ENCODE measurements at regions not wholly inside any gene's neighbourhood (a gene's known extent, or its start where the extent isn't known, plus 50 kb on each side); places are given as distances from the start of the nearest gene placed in this dataset.

DNA sequence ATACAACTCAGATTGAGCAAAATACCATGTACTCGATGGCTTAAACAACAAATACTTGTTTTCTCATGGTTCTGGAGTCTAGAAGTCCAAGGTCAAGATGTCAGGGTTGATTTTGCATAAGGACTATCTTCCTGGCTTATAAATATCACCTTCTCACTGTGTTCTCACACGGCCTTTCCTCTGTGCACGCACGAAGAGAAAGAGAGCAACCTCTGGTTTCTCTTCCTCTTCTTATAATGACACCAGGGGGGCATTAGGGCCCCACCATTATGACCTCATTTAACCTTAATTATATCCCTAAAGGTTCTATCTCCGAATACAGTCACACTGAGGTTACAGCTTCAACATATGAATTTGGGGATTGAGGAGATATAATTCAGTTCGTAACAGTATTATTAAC, 504.0 kb downstream of the MAGEE1 start:
- Mint-ChIP-seq H3K27ac (no peak overlapping the region), H3K9me3 (ENCODE audit: low read depth) (peaks cover 44% of the 10 kb centered on the region), H3K4me1 (ENCODE audit: low read depth) (no peaks in the 10 kb centered on the region), H3K27me3 (no peaks in the 10 kb centered on the region), H3K4me3 (ENCODE audit: low read depth) (no peak overlapping the region), H3K36me3 (ENCODE audit: insufficient read depth) (no peaks in the 10 kb centered on the region)
- TF ChIP-seq, protein P1, sequence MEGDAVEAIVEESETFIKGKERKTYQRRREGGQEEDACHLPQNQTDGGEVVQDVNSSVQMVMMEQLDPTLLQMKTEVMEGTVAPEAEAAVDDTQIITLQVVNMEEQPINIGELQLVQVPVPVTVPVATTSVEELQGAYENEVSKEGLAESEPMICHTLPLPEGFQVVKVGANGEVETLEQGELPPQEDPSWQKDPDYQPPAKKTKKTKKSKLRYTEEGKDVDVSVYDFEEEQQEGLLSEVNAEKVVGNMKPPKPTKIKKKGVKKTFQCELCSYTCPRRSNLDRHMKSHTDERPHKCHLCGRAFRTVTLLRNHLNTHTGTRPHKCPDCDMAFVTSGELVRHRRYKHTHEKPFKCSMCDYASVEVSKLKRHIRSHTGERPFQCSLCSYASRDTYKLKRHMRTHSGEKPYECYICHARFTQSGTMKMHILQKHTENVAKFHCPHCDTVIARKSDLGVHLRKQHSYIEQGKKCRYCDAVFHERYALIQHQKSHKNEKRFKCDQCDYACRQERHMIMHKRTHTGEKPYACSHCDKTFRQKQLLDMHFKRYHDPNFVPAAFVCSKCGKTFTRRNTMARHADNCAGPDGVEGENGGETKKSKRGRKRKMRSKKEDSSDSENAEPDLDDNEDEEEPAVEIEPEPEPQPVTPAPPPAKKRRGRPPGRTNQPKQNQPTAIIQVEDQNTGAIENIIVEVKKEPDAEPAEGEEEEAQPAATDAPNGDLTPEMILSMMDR (IDR thresholded peaks at IDR 0.05; ENCODE audit: unreplicated experiment): no peak
- DNase-seq (ENCODE audit: low spot score, unreplicated experiment): no peak

DNA sequence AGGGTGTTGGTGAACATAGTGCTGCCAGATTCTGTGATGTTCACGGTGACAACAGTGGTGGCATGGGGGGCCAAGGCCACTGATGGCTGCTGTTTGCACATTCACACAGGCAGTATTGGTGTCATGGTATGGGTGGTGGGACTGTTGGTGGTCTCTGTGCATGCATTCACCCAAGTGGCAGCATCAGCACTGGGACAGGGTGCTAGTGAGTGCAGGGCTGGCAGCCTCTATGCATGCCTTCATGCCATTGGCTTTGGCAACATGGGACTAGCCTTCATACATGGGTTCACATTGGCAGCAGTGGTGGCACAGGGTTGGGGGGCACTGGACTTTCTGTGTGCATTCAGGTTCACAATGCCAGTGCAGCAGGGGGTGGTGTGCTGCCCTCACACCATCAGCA, 489.7 kb upstream of the FGF16 start:
- no peak for DNase-seq (ENCODE audit: low spot score, unreplicated experiment)
- Mint-ChIP-seq H3K27ac (no peak overlapping the region), H3K27me3 (no peaks in the 10 kb centered on the region), H3K9me3 (ENCODE audit: low read depth) (peaks cover 54% of the 10 kb centered on the region), H3K4me1 (ENCODE audit: low read depth) (no peaks in the 10 kb centered on the region), H3K4me3 (ENCODE audit: low read depth) (no peak overlapping the region), H3K36me3 (ENCODE audit: insufficient read depth) (no peaks in the 10 kb centered on the region)
- TF ChIP-seq, protein P1 (IDR thresholded peaks at IDR 0.05; ENCODE audit: unreplicated experiment): no peak

DNA sequence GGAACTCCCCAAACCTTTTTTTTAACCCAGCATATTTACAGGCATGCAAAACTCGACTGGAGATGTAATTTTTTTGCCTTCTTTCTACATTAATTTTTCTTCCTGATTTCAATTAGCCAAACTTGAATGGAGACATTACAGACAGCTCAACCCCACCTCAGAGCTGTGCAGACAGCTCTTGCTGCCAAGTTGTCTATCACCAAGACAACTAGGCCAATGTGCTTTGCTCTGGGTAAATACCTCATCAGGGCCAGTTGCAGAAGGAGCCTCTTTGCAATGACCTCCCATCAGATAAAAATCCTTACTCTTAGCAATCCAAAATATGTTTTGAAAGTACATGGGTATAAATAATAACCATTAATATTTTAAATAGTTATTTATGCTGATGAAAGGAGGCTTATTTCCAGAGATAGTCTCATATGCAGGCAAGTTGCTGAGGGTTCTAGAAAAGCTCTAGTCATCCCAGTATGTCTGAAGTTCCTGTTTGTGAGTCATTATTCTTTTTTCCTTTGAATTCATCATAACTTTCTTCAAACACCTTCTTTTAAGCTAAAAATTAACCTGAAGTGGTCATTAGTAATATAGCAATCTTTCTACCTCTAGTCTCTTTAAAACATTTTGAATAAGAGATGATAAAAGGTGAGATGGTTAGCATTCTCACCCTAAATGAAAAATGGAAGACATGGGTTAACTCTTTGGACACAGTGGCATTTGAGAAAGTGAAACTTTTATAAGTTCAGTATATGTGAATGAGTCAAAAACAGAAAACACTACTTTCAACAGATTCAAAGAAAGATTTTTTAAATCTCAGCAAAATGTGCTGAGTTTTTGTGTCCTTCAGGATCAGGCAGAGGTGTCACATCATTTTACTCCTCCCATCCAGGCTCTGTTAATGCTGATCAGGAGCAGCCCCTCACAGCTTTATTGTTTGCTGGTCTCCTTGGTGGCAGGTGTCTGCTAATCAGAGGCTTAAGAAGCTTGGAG, 475.5 kb upstream of the FGF16 start:
- Mint-ChIP-seq H3K27ac (no peak overlapping the region), H3K9me3 (ENCODE audit: low read depth) (peaks cover 4% of the 10 kb centered on the region), H3K4me1 (ENCODE audit: low read depth) (no peaks in the 10 kb centered on the region), H3K27me3 (no peaks in the 10 kb centered on the region), H3K4me3 (ENCODE audit: low read depth) (no peak overlapping the region), H3K36me3 (ENCODE audit: insufficient read depth) (no peaks in the 10 kb centered on the region)
- DNase-seq (ENCODE audit: low spot score, unreplicated experiment): no peak
- TF ChIP-seq, protein P1 (IDR thresholded peaks at IDR 0.05; ENCODE audit: unreplicated experiment): no peak

DNA sequence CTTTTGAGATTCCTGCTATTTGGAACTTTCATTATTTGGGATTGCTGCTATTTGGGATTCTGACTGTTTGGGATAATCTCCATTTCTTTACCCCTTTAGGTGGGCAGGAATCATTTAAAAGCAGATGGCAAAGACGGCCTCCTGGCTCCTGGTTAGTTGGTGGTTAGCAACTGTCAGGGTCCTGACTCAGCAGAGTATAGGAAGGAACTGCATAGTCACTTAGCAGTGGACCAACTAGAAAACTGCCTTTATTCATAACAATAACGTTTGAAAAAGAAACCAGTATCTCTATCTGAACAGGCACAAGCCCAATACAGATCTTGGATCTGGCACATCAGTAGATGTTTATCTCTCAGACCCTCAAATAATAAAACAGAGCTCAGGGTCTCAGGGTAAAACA, 469.7 kb upstream of the FGF16 start:
- DNase-seq (ENCODE audit: low spot score, unreplicated experiment): no peak
- Mint-ChIP-seq H3K4me3 (ENCODE audit: low read depth) (no peak overlapping the region), H3K36me3 (ENCODE audit: insufficient read depth) (peaks cover 2% of the 10 kb centered on the region), H3K27me3 (no peaks in the 10 kb centered on the region), H3K27ac (no peak overlapping the region), H3K4me1 (ENCODE audit: low read depth) (no peaks in the 10 kb centered on the region), H3K9me3 (ENCODE audit: low read depth) (peaks cover 30% of the 10 kb centered on the region)
- TF ChIP-seq, protein P1 (IDR thresholded peaks at IDR 0.05; ENCODE audit: unreplicated experiment): no peak

DNA sequence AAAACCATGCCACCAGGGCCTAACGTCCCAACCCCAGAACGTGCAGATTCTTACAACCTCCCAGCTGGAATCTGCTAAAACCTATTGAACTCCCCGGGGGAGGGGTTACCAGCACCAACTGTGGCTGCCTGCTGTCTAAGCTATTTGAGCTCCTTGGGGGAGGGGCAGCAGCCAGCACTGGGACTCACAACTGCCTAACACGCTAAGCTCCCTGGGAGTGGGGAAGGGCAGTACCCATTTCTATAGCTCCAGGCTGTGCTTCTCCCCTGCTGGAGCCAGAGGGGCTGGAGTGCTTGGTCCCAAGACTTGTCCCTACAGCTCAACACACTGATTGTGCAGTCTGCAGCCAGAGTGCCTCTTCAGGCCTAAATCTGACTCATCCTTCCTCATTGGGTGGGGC, 459.8 kb upstream of the FGF16 start:
- peaks cover 55% of the 10 kb centered on the region for H3K9me3 Mint-ChIP-seq (ENCODE audit: low read depth)
- DNase-seq (ENCODE audit: low spot score, unreplicated experiment): no peak
- no peak overlapping the region for H3K27ac Mint-ChIP-seq
- H3K27me3 Mint-ChIP-seq: no peaks in the 10 kb centered on the region
- no peaks in the 10 kb centered on the region for H3K4me1 Mint-ChIP-seq (ENCODE audit: low read depth)
- H3K4me3 Mint-ChIP-seq (ENCODE audit: low read depth): no peak overlapping the region
- H3K36me3 Mint-ChIP-seq (ENCODE audit: insufficient read depth): peaks cover 7% of the 10 kb centered on the region
- TF ChIP-seq, protein P1 (IDR thresholded peaks at IDR 0.05; ENCODE audit: unreplicated experiment): no peak
